KMS-11 (cell line): ENCODE measurements at regions not wholly inside any gene's neighbourhood (a gene's known extent, or its start where the extent isn't known, plus 50 kb on each side); places are given as distances from the start of the nearest gene placed in this dataset.

ENCODE experiments used
- H2AFZ ChIP-seq: fragments of 200-600 bp; sonication (generic); 2 replicates; pipeline ENCODE4 v1.6.1; 2016; ENCODE audit warnings: antibody characterized with exemption, mixed run types, low read depth
- H3K27ac ChIP-seq: fragments of 200-600 bp; sonication (generic); 2 replicates; pipeline ENCODE4 v1.6.1; 2016; ENCODE audit warnings: mild to moderate bottlenecking, mixed run types
- H3K27me3 ChIP-seq: fragments of 200-600 bp; sonication (generic); 2 replicates; pipeline ENCODE4 v1.6.1; 2017; ENCODE audit warnings: mild to moderate bottlenecking, low read depth, mixed run types, moderate library complexity; ENCODE audit not compliant: insufficient read depth
- H3K36me3 ChIP-seq: fragments of 200-600 bp; sonication (generic); 2 replicates; pipeline ENCODE4 v1.6.1; 2017; ENCODE audit warnings: mild to moderate bottlenecking, mixed run types; ENCODE audit not compliant: insufficient read depth
- H3K4me1 ChIP-seq: fragments of 200-600 bp; sonication (generic); 2 replicates; pipeline ENCODE4 v1.6.1; 2016; ENCODE audit warnings: mild to moderate bottlenecking, low read depth, mixed run types; ENCODE audit not compliant: poor library complexity, severe bottlenecking
- H3K4me2 ChIP-seq: fragments of 200-600 bp; sonication (generic); 2 replicates; pipeline ENCODE4 v1.7.0; 2016; ENCODE audit warnings: mild to moderate bottlenecking, mixed run types
- H3K4me3 ChIP-seq: fragments of 200-600 bp; sonication (generic); IDR thresholded peaks from 2 replicates; pipeline ENCODE4 v1.6.1; 2017; ENCODE audit warnings: low read depth, low read length, mixed read lengths; ENCODE audit not compliant: insufficient read depth
- H3K79me2 ChIP-seq: fragments of 200-600 bp; sonication (generic); 2 replicates; pipeline ENCODE4 v1.6.1; 2016; ENCODE audit warnings: low read depth, mixed run types; ENCODE audit not compliant: insufficient read depth
- H3K9ac ChIP-seq: fragments of 200-600 bp; sonication (generic); 2 replicates; pipeline ENCODE4 v1.6.1; 2016; ENCODE audit warnings: mild to moderate bottlenecking, mixed run types
- H4K20me1 ChIP-seq: fragments of 200-600 bp; sonication (generic); 2 replicates; pipeline ENCODE4 v1.6.1; 2016; ENCODE audit warnings: mild to moderate bottlenecking, mixed run types; ENCODE audit not compliant: insufficient read depth
- CTCF ChIP-seq: fragments of 200-600 bp; sonication (generic); conservative IDR thresholded peaks from 2 replicates; pipeline ENCODE4 v1.6.1; 2017; ENCODE audit warnings: low read depth, mild to moderate bottlenecking, antibody characterized with exemption, low read length, moderate library complexity, mixed read lengths

GRCh38 chr15:47862402-47862801 is 145.1 kb downstream of the SEMA6D start:
- H3K36me3 ChIP-seq: no peaks in the 10 kb centered on the region
- no peaks in the 10 kb centered on the region for H3K27me3 ChIP-seq
- H3K4me1 ChIP-seq: no peaks in the 10 kb centered on the region
- H3K27ac ChIP-seq: no peak overlapping the region
- no peak overlapping the region for H2AFZ ChIP-seq
- no peak for TF ChIP-seq CTCF
- no peak overlapping the region for H3K4me3 ChIP-seq
- H3K79me2 ChIP-seq: no peaks in the 10 kb centered on the region
- no peaks in the 10 kb centered on the region for H4K20me1 ChIP-seq
- H3K4me2 ChIP-seq: no peak overlapping the region
- H3K9ac ChIP-seq: no peak overlapping the region

- Histone ChIP-seq H2AFZ (no peak overlapping the region), H4K20me1 (no peaks in the 10 kb centered on the region), H3K27me3 (no peaks in the 10 kb centered on the region), H3K4me3 (no peak overlapping the region), H3K79me2 (no peaks in the 10 kb centered on the region), H3K36me3 (no peaks in the 10 kb centered on the region), H3K27ac (no peak overlapping the region), H3K4me1 (no peaks in the 10 kb centered on the region), H3K9ac (no peak overlapping the region), H3K4me2 (no peak overlapping the region)
- no peak for TF ChIP-seq CTCF
These were observed 149.1 kb downstream of the SEMA6D start for GRCh38 chr15:47866446-47866845.

DNA sequence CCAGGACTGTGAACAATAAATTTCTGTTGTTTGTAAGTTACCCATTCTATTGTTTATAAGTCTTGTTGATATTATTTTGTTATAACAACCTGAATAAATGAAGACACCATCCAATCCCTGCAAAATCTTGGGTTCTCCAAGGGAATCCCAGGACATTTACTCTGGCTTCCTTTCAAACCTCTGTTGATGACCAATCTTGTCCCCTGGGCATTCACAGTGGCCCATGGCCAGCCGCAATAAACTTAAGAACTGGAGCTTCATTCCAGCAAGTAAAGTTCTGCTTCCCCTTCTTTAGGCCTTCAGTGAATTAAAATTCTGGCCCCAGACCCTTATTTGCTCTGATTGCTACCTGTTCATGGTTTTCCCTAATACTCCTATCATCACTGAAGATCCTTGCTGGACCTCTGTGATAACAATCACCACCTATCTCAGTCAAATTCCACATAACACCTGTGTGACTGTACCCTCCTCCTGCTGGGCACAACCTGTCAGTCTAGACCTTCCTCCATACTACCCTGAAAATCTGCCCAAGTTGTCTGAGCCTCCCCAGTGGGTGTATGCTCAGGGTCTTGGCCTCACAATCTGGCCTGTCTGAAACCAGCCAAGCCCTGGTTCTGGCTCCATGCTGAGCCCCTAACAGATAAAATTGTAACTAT is 153.1 kb downstream of the SEMA6D start:
- Histone ChIP-seq H2AFZ (no peak overlapping the region), H3K27me3 (no peaks in the 10 kb centered on the region), H3K4me1 (no peaks in the 10 kb centered on the region), H3K79me2 (no peaks in the 10 kb centered on the region), H3K4me3 (no peak overlapping the region), H3K27ac (no peak overlapping the region), H3K9ac (no peak overlapping the region), H3K36me3 (no peaks in the 10 kb centered on the region), H4K20me1 (no peaks in the 10 kb centered on the region), H3K4me2 (no peak overlapping the region)
- TF ChIP-seq CTCF: no peak

DNA sequence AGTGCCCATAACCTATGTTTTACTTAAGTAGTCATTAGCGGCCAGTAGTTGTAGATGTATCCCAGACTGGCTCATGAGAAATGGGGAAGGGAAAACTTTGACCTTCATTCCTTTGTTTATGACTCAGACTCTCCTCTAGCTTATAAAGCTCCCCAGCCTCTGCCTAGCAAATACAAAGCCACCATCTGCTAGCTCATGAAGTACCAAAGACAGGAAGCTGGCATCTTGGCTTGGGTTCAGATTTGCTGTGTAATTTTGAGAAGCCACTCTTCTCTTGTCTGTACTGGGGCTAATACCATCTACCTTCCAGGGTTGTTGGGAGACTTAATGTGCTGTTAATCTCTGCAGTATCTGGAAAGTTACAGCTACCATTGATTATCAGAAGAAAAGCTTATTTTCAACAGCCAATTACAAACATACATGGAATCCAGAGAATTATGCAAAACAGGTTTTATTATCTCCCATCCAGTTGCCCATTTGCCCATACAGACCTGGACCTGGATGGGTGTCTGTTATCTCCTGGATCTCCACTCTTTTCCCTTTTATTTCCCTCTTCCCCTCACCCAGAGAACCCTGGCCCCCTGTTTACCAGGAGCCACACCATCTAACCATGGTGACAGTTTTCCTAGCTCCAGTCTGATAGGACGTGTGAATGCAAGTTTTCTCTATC is 153.8 kb downstream of the SEMA6D start:
- H3K4me2 ChIP-seq: no peak overlapping the region
- H3K79me2 ChIP-seq: no peaks in the 10 kb centered on the region

More for the DNA sequence above, 153.8 kb downstream of the SEMA6D start:
- H3K27me3 ChIP-seq: no peaks in the 10 kb centered on the region
- H3K27ac ChIP-seq: no peak overlapping the region
- H2AFZ ChIP-seq: no peak overlapping the region
- H3K9ac ChIP-seq: no peak overlapping the region
- H3K4me3 ChIP-seq: no peak overlapping the region
- no peak for TF ChIP-seq CTCF
- no peaks in the 10 kb centered on the region for H3K4me1 ChIP-seq
- no peaks in the 10 kb centered on the region for H3K36me3 ChIP-seq
- no peaks in the 10 kb centered on the region for H4K20me1 ChIP-seq
